T-cell (primary cell): ENCODE measurements at regions not wholly inside any gene's neighbourhood (a gene's known extent, or its start where the extent isn't known, plus 50 kb on each side); places are given as distances from the start of the nearest gene placed in this dataset.
"Not testable (repeated sequence)": the region's sequence is repeated elsewhere in the genome, so short reads cannot be mapped to it uniquely, and the experiment has no call there.

Experiments used
- ATAC-seq, 4 experiments: fragments of 200-7000 bp in 3 of 4; fragments of 150-1000 bp in 1 of 4; cut with Tn5 transposase; replicated peaks in 1 of 4; 1 replicate in 3 of 4; 2 replicates in 1 of 4; pipeline ENCODE4 v1.10.0; 2021; ENCODE audit warnings: moderate library complexity in 3 of 4, mild to moderate bottlenecking in 2 of 4, moderate number of reproducible peaks in 1 of 4
- CTCF ChIA-PET, 2 donors: fragments of 300-600 bp; sonication (Branson Sonifier 250); formaldehyde crosslinking; loops; one replicate each; lab custom pipeline; 2022; ENCODE audit warnings: antibody characterized with exemption in 2 of 2; lab: Charles Lee
- POLR2A ChIA-PET, 2 donors: fragments of 300-600 bp; sonication (Branson Sonifier 250); formaldehyde crosslinking; loops; one replicate each; lab custom pipeline; 2022; ENCODE audit warnings: antibody characterized with exemption in 2 of 2; lab: Charles Lee
- DNase-seq, 35 experiments: peaks; one replicate each; pipeline versions ENCODE4 v3.0.0 to v3.0.0-alpha.2; 2013 to 2023
- H3K27ac ChIP-seq: one replicate; pipeline ENCODE4 v1.5.1; 2013; ENCODE audit warnings: low read length
- H3K27me3 ChIP-seq, 2 experiments: replicated peaks in 1 of 2; 1 replicate in 1 of 2; 2 replicates in 1 of 2; pipeline versions ENCODE4 v1.6.1 to v1.7.0; 2013; ENCODE audit warnings: low read length in 1 of 2, mixed read lengths in 1 of 2; ENCODE audit not compliant: control insufficient read depth in 2 of 2, insufficient read depth in 2 of 2; ENCODE audit errors: extremely low read depth in 1 of 2
- H3K36me3 ChIP-seq, 2 donors: 1 replicate in 1 of 2; 2 replicates in 1 of 2; pipeline versions ENCODE4 v1.6.1 to v1.7.0; 2013; ENCODE audit warnings: low read length in 1 of 2; ENCODE audit not compliant: control insufficient read depth in 2 of 2, insufficient read depth in 1 of 2; ENCODE audit errors: extremely low read depth in 1 of 2
- H3K4me1 ChIP-seq, 2 experiments: 1 replicate in 1 of 2; 2 replicates in 1 of 2; pipeline versions ENCODE4 v1.6.1 to v1.7.0; 2013; ENCODE audit warnings: low read length in 2 of 2, mixed read lengths in 1 of 2; ENCODE audit not compliant: insufficient read depth in 2 of 2, control insufficient read depth in 1 of 2; ENCODE audit errors: extremely low read depth in 1 of 2
- H3K4me3 ChIP-seq, 2 donors: 1 replicate in 1 of 2; 2 replicates in 1 of 2; pipeline versions ENCODE4 v1.5.1 to v1.7.0; 2013; ENCODE audit warnings: mild to moderate bottlenecking in 2 of 2, low read length in 1 of 2, moderate library complexity in 1 of 2; ENCODE audit not compliant: control insufficient read depth in 1 of 2; ENCODE audit errors: extremely low read depth in 1 of 2
- H3K9me3 ChIP-seq: 2 replicates; pipeline ENCODE4 v1.7.0; 2013
- H3K27ac Mint-ChIP-seq, 2 donors: one replicate each; pipeline ENCODE4 v1.8.0; 2020 to 2021; ENCODE audit warnings: mild to moderate bottlenecking in 2 of 2, mixed read lengths in 2 of 2
- H3K27me3 Mint-ChIP-seq, 2 donors: one replicate each; pipeline ENCODE4 v1.8.0; 2021 to 2022; ENCODE audit warnings: mixed read lengths in 2 of 2
- H3K36me3 Mint-ChIP-seq: one replicate; pipeline ENCODE4 v1.8.0; 2021; ENCODE audit warnings: mixed read lengths
- H3K4me1 Mint-ChIP-seq, 3 donors: one replicate each; pipeline ENCODE4 v1.8.0; 2020 to 2022; ENCODE audit warnings: mixed read lengths in 3 of 3, mild to moderate bottlenecking in 1 of 3
- H3K4me3 Mint-ChIP-seq, 3 donors: one replicate each; pipeline ENCODE4 v1.8.0; 2020 to 2022; ENCODE audit warnings: mild to moderate bottlenecking in 3 of 3, mixed read lengths in 3 of 3, moderate library complexity in 3 of 3
- H3K9me3 Mint-ChIP-seq, 3 donors: one replicate each; pipeline ENCODE4 v1.8.0; 2020 to 2022; ENCODE audit warnings: mixed read lengths in 3 of 3
- WGBS: methylation state at CpG from one replicate; pipeline ENCODE4 v1.1.5; 2013; ENCODE audit warnings: missing lambda C conversion rate; ENCODE audit not compliant: insufficient coverage; 5-methylcytosine and 5-hydroxymethylcytosine counted together

- ChIA-PET CTCF (interaction anchor here in 1 of 2 donors (0.9 kb wide), 1 partner anchor 12 kb away, joined by 4 read pairs; no protein-coding TSS in a partner anchor), POLR2A (interaction anchor here in 1 of 2 donors (0.6 kb wide), 1 partner anchor 206 kb away, joined by 9 read pairs; no protein-coding TSS in a partner anchor)
- not testable (repeated sequence) for H3K27ac ChIP-seq, H3K27ac Mint-ChIP-seq, H3K27me3 ChIP-seq, H3K4me1 Mint-ChIP-seq, H3K4me3 ChIP-seq, H3K9me3 ChIP-seq, H3K36me3 ChIP-seq, H3K36me3 Mint-ChIP-seq, H3K4me1 ChIP-seq, H3K4me3 Mint-ChIP-seq, ATAC-seq, H3K9me3 Mint-ChIP-seq, DNase-seq
- 100% methylated on average over 2 of the region's 4 CpGs for WGBS
- H3K27me3 Mint-ChIP-seq, result peaks cover 9 to 14% of the 10 kb centered on the region in 2 donors
Observed at GRCh38 chr10:22467393-22467792, 122.1 kb downstream of the SPAG6 start.

GRCh38 chr10:22468570-22469320, 123.4 kb downstream of the SPAG6 start:
- no peak overlapping the region for H3K27ac ChIP-seq
- Mint-ChIP-seq H3K27ac (no peak overlapping the region), H3K4me3 (no peak overlapping the region), H3K36me3 (no peaks in the 10 kb centered on the region), H3K9me3 (no peaks in the 10 kb centered on the region), H3K4me1 (no peaks in the 10 kb centered on the region), H3K27me3 (peaks cover 19 to 23% of the 10 kb centered on the region in 2 donors)
- H3K9me3 ChIP-seq, result no peaks in the 10 kb centered on the region
- H3K27me3 ChIP-seq, result peaks cover 0 to 7% of the 10 kb centered on the region in 2 experiments
- no peaks in the 10 kb centered on the region for H3K36me3 ChIP-seq
- DNase-seq, result no peak
- ATAC-seq, result no peak
- H3K4me1 ChIP-seq, result peaks cover 0 to 1% of the 10 kb centered on the region in 2 experiments
- CTCF ChIA-PET, result no interaction called here
- POLR2A ChIA-PET, result no interaction called here
- no peak overlapping the region for H3K4me3 ChIP-seq
- WGBS, result 100% methylated on average over 1 of the region's 3 CpGs

- Histone ChIP-seq H3K9me3 (no peaks in the 10 kb centered on the region), H3K27me3 (peaks cover 3 to 34% of the 10 kb centered on the region in 2 experiments), H3K27ac (no peak overlapping the region), H3K36me3 (no peaks in the 10 kb centered on the region), H3K4me3 (no peak overlapping the region), H3K4me1 (peaks cover 0 to 20% of the 10 kb centered on the region in 2 experiments)
- ATAC-seq (no peak), DNase-seq (no peak)
- WGBS, result no CpG with 5 or more reads among the region's 6 CpGs
- H3K9me3 Mint-ChIP-seq, result no peaks in the 10 kb centered on the region
- no peak overlapping the region for H3K27ac Mint-ChIP-seq
- H3K4me1 Mint-ChIP-seq, result peaks cover 9 to 16% (median 16%) of the 10 kb centered on the region in 3 donors
- no peak overlapping the region for H3K4me3 Mint-ChIP-seq
- ChIA-PET POLR2A (no interaction called here), CTCF (interaction anchor here in 1 of 2 donors (0.5 kb wide), 1 partner anchor 656 kb away, joined by 4 read pairs; no protein-coding TSS in a partner anchor)
- no peaks in the 10 kb centered on the region for H3K36me3 Mint-ChIP-seq
- peaks cover 45 to 52% of the 10 kb centered on the region in 2 donors for H3K27me3 Mint-ChIP-seq
Observed at GRCh38 chr10:22473044-22473443, 127.7 kb downstream of the SPAG6 start.

- H3K9me3 ChIP-seq, result no peaks in the 10 kb centered on the region
- H3K27me3 ChIP-seq, result peaks cover 3 to 36% of the 10 kb centered on the region in 2 experiments
- no peak overlapping the region for H3K4me3 ChIP-seq
- Mint-ChIP-seq H3K4me1 (peaks cover 9 to 18% (median 17%) of the 10 kb centered on the region in 3 donors), H3K4me3 (no peak overlapping the region), H3K27me3 (peaks cover 49 to 56% of the 10 kb centered on the region in 2 donors), H3K27ac (no peak overlapping the region), H3K36me3 (no peaks in the 10 kb centered on the region), H3K9me3 (no peaks in the 10 kb centered on the region)
- peaks cover 0 to 20% of the 10 kb centered on the region in 2 experiments for H3K4me1 ChIP-seq
- ChIA-PET POLR2A (no interaction called here), CTCF (interaction anchor here in 1 of 2 donors (0.5 kb wide), 1 partner anchor 657 kb away, joined by 4 read pairs; no protein-coding TSS in a partner anchor)
- WGBS, result 50% methylated on average over 2 of the region's 3 CpGs
- H3K36me3 ChIP-seq, result no peaks in the 10 kb centered on the region
- no peak overlapping the region for H3K27ac ChIP-seq
- DNase-seq (no peak), ATAC-seq (no peak)
Observed at GRCh38 chr10:22473459-22473858, 128.2 kb downstream of the SPAG6 start.

GRCh38 chr10:22475651-22476600, 130.6 kb downstream of the SPAG6 start:
- peaks cover 56 to 58% of the 10 kb centered on the region in 2 donors for H3K27me3 Mint-ChIP-seq
- no peaks in the 10 kb centered on the region for H3K9me3 Mint-ChIP-seq
- peak overlapping the region; percentile 80 to 87 (median 83) for H3K4me3 Mint-ChIP-seq
- no peaks in the 10 kb centered on the region for H3K9me3 ChIP-seq
- no peaks in the 10 kb centered on the region for H3K36me3 Mint-ChIP-seq
- POLR2A ChIA-PET, result no interaction called here
- peak overlapping the region; percentile 33 to 65 for H3K4me3 ChIP-seq
- DNase-seq (peak in 4 of 35 experiments; percentile 10 to 29 (median 14)), ATAC-seq (peak; percentile 32 to 42 (median 34))
- H3K27ac Mint-ChIP-seq, result peak overlapping the region in 1 of 2 donors; percentile 47
- H3K27ac ChIP-seq, result no peak overlapping the region
- WGBS, result 1% methylated on average over 90 of the region's 96 CpGs
- peaks cover 3 to 41% of the 10 kb centered on the region in 2 experiments for H3K27me3 ChIP-seq
- peaks cover 9 to 18% (median 17%) of the 10 kb centered on the region in 3 donors for H3K4me1 Mint-ChIP-seq
- CTCF ChIA-PET, result no interaction called here
- peaks cover 0 to 20% of the 10 kb centered on the region in 2 experiments for H3K4me1 ChIP-seq
- no peaks in the 10 kb centered on the region for H3K36me3 ChIP-seq
